Stomach (tissue), 4 donors: ENCODE measurements at regions not wholly inside any gene's neighbourhood (a gene's known extent, or its start where the extent isn't known, plus 50 kb on each side); places are given as distances from the start of the nearest gene placed in this dataset.

Experiments
- POLR2A ChIP-seq, 4 donors: fragments of 450-650 bp; IDR thresholded peaks; one replicate each; pipeline ENCODE4 v1.6.1; 2016; ENCODE audit warnings: antibody characterized with exemption in 4 of 4, control low read depth in 2 of 4, mild to moderate bottlenecking in 1 of 4, moderate library complexity in 1 of 4
- POLR2AphosphoS5 ChIP-seq, 3 donors: sonication (generic); formaldehyde crosslinking; IDR thresholded peaks; one replicate each; pipeline ENCODE4 v1.6.1; 2016; ENCODE audit warnings: antibody characterized with exemption in 3 of 3
- TF ChIP-seq, protein P1 (sequence below), 7 experiments: fragments of 450-650 bp in 4 of 7; fragments of 200-600 bp in 3 of 7; sonication (generic) in 3 of 7; IDR thresholded peaks; one replicate each; pipeline ENCODE4 v1.5.1; 2016 to 2019; ENCODE audit warnings: antibody characterized with exemption in 7 of 7, control low read depth in 2 of 7, mild to moderate bottlenecking in 1 of 7

DNA sequence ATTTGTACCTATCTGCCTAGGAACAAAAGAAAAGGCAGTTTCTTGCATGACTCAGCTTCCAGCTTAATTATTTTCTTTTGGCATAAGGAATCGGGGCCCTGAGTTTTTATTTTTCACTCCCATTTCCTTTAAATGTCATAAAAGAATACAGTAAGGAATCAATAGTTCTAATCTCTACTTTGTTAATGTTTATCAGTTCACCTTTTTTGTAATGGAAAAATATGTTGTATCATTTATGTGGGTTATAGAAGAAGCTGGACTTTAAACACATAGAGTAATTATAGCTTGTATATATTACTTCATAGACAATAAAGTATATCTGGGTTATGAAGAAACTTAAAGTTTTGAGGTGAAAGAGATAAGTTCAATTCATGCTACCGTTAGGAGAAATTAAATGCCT lies 1214.8 kb upstream of the GJE1 start:
- TF ChIP-seq POLR2A (IDR thresholded peaks at IDR 0.05): no peak
- TF ChIP-seq, protein P1, sequence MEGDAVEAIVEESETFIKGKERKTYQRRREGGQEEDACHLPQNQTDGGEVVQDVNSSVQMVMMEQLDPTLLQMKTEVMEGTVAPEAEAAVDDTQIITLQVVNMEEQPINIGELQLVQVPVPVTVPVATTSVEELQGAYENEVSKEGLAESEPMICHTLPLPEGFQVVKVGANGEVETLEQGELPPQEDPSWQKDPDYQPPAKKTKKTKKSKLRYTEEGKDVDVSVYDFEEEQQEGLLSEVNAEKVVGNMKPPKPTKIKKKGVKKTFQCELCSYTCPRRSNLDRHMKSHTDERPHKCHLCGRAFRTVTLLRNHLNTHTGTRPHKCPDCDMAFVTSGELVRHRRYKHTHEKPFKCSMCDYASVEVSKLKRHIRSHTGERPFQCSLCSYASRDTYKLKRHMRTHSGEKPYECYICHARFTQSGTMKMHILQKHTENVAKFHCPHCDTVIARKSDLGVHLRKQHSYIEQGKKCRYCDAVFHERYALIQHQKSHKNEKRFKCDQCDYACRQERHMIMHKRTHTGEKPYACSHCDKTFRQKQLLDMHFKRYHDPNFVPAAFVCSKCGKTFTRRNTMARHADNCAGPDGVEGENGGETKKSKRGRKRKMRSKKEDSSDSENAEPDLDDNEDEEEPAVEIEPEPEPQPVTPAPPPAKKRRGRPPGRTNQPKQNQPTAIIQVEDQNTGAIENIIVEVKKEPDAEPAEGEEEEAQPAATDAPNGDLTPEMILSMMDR (IDR thresholded peaks at IDR 0.05): no peak
- TF ChIP-seq POLR2AphosphoS5 (IDR thresholded peaks at IDR 0.05): no peak
